B cell (primary cell): ENCODE measurements at regions not wholly inside any gene's neighbourhood (a gene's known extent, or its start where the extent isn't known, plus 50 kb on each side); places are given as distances from the start of the nearest gene placed in this dataset.

Experiments
- ATAC-seq: fragments of 200-7000 bp; cut with Tn5 transposase; one replicate; pipeline ENCODE4 v1.10.0; 2021; ENCODE audit warnings: low read depth, mild to moderate bottlenecking, moderate number of reproducible peaks, moderate library complexity
- CTCF ChIA-PET: fragments of 350-600 bp; sonication (Branson Sonifier 250); formaldehyde crosslinking; loops from one replicate; lab custom pipeline; 2021; ENCODE audit warnings: antibody characterized with exemption, inconsistent platforms; lab: Charles Lee
- POLR2A ChIA-PET: fragments of 350-600 bp; sonication (Branson Sonifier 250); formaldehyde crosslinking; loops from one replicate; lab custom pipeline; 2021; ENCODE audit warnings: antibody characterized with exemption; lab: Charles Lee
- DNase-seq: peaks from one replicate; pipeline ENCODE4 v3.0.0; 2013
- H2AFZ ChIP-seq: 2 replicates; pipeline ENCODE4 v1.6.1; 2012; ENCODE audit warnings: mild to moderate bottlenecking, low read depth, low read length; ENCODE audit not compliant: insufficient read depth, poor library complexity, severe bottlenecking
- H3K27ac ChIP-seq, 2 donors: 1 replicate in 1 of 2; 2 replicates in 1 of 2; pipeline ENCODE4 v1.5.1; 2012 to 2013; ENCODE audit warnings: low read length in 2 of 2, mild to moderate bottlenecking in 2 of 2, moderate library complexity in 1 of 2
- H3K27me3 ChIP-seq, 4 experiments: fragments of 200-600 bp in 1 of 4; sonication (generic) in 1 of 4; replicated peaks in 1 of 4; 1 replicate in 2 of 4; 2 replicates in 2 of 4; pipeline versions ENCODE4 v1.6.1 to v1.7.0; 2013 to 2016; ENCODE audit warnings: low read length in 3 of 4, mild to moderate bottlenecking in 2 of 4, mixed read lengths in 1 of 4, moderate library complexity in 1 of 4; ENCODE audit not compliant: insufficient read depth in 4 of 4, control insufficient read depth in 3 of 4; ENCODE audit errors: control extremely low read depth in 1 of 4
- H3K36me3 ChIP-seq, 2 experiments: replicated peaks in 1 of 2; 1 replicate in 1 of 2; 2 replicates in 1 of 2; pipeline versions ENCODE4 v1.6.1 to v1.7.1; 2013; ENCODE audit warnings: low read length in 1 of 2; ENCODE audit not compliant: insufficient read depth in 2 of 2, control insufficient read depth in 1 of 2; ENCODE audit errors: control extremely low read depth in 1 of 2, extremely low read depth in 1 of 2
- H3K4me1 ChIP-seq, 2 donors: fragments of 200-600 bp in 1 of 2; sonication (generic) in 1 of 2; 1 replicate in 1 of 2; 2 replicates in 1 of 2; pipeline versions ENCODE4 v1.5.1 to v1.6.1; 2013 to 2017; ENCODE audit warnings: low read length in 2 of 2; ENCODE audit not compliant: control insufficient read depth in 2 of 2, insufficient read depth in 2 of 2
- H3K4me2 ChIP-seq: replicated peaks from 2 replicates; pipeline ENCODE3; 2012; ENCODE audit warnings: mild to moderate bottlenecking, low read depth, low read length; ENCODE audit not compliant: poor library complexity, severe bottlenecking
- H3K4me3 ChIP-seq, 5 experiments: fragments of 200-600 bp in 1 of 5; sonication (generic) in 1 of 5; 1 replicate in 3 of 5; 2 replicates in 2 of 5; pipeline versions ENCODE4 v1.5.1 to v1.7.0; 2011 to 2016; ENCODE audit warnings: low read length in 4 of 5, mild to moderate bottlenecking in 4 of 5, low read depth in 2 of 5, control low read depth in 1 of 5, moderate library complexity in 1 of 5; ENCODE audit not compliant: insufficient read depth in 1 of 5; ENCODE audit errors: control extremely low read depth in 1 of 5, extremely low read depth in 1 of 5
- H3K79me2 ChIP-seq: fragments of 200-600 bp; sonication (generic); one replicate; pipeline ENCODE4 v1.6.0; 2016; ENCODE audit warnings: low read length; ENCODE audit not compliant: control insufficient read depth, insufficient read depth
- H3K9ac ChIP-seq: fragments of 200-600 bp; sonication (generic); 2 replicates; pipeline ENCODE4 v1.6.1; 2017; ENCODE audit warnings: mild to moderate bottlenecking, low read length, moderate library complexity
- H3K9me3 ChIP-seq, 3 donors: one replicate each; pipeline versions ENCODE4 v1.6.1 to v1.7.1; 2013; ENCODE audit warnings: low read length in 2 of 3; ENCODE audit not compliant: control insufficient read depth in 2 of 3, insufficient read depth in 1 of 3; ENCODE audit errors: control extremely low read depth in 1 of 3
- H4K20me1 ChIP-seq: 2 replicates; pipeline ENCODE4 v1.6.0; 2012; ENCODE audit warnings: mild to moderate bottlenecking, low read length; ENCODE audit not compliant: insufficient read depth, control insufficient read depth, poor library complexity, severe bottlenecking
- H3K27ac Mint-ChIP-seq: one replicate; pipeline ENCODE4 v1.8.0; 2021; ENCODE audit warnings: mixed read lengths
- H3K27me3 Mint-ChIP-seq: one replicate; pipeline ENCODE4 v1.8.0; 2021; ENCODE audit warnings: mixed read lengths
- H3K4me1 Mint-ChIP-seq: one replicate; pipeline ENCODE4 v1.8.0; 2021; ENCODE audit warnings: mixed read lengths
- H3K4me3 Mint-ChIP-seq: one replicate; pipeline ENCODE4 v1.8.0; 2021; ENCODE audit warnings: mixed read lengths
- H3K9me3 Mint-ChIP-seq: one replicate; pipeline ENCODE4 v1.8.0; 2022; ENCODE audit warnings: mixed read lengths; ENCODE audit not compliant: insufficient read depth
- EZH2 ChIP-seq: IDR thresholded peaks from 2 replicates; pipeline ENCODE4 v1.6.1; 2012; ENCODE audit warnings: borderline replicate concordance, low read depth, mild to moderate bottlenecking, moderate library complexity, low read length; ENCODE audit not compliant: insufficient read depth, poor library complexity, severe bottlenecking
- WGBS: methylation state at CpG from one replicate; pipeline ENCODE4 v1.1.5; 2013; ENCODE audit warnings: missing lambda C conversion rate; ENCODE audit not compliant: insufficient coverage; 5-methylcytosine and 5-hydroxymethylcytosine counted together
- intact Hi-C: fragments of 100-400 bp; cut with micrococcal nuclease; formaldehyde crosslinking; loops from one replicate; pipeline ENCODE4 v1.10.0; 2022
- TF ChIP-seq, protein P1 (sequence below): fragments of 200-600 bp; IDR thresholded peaks from one replicate; pipeline ENCODE4 v1.8.0; 2022; ENCODE audit warnings: antibody characterized with exemption, mild to moderate bottlenecking

DNA sequence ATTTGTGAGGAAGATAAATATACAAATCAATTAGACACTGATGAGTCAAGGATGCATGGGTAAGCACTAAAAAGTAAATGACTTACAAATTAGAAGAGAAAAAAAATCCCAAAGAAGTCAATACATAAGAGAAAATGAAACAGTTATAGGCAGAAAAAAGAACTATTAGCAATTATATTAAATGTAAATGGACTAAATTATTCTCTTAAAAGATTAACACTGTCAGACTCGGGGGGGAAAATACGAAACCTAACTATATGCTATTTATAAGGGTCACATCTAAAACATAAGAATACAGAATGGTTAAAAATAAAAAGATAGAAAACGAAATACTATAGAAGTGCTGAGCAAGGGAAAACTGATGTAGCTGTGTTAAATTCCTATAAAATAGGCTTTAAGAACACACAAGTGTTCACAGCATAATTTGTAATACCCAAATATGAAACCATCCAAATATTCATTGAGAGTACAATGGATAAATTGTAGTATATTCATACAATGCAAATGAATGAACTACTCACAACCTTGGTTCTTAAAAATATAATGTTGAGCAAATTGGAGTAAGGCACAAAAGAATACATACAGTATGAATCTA, 67.1 kb upstream of the SH3PXD2B start:
- POLR2A ChIA-PET = no interaction called here
- Histone ChIP-seq H3K4me3 (no peak overlapping the region), H4K20me1 (no peaks in the 10 kb centered on the region), H3K79me2 (no peaks in the 10 kb centered on the region), H3K4me1 (no peaks in the 10 kb centered on the region), H3K27ac (no peak overlapping the region), H3K27me3 (no peaks in the 10 kb centered on the region), H3K9me3 (peaks cover 0 to 14% (median 1%) of the 10 kb centered on the region in 3 donors), H3K4me2 (no peak overlapping the region), H3K9ac (no peak overlapping the region), H3K36me3 (no peaks in the 10 kb centered on the region), H2AFZ (no peak overlapping the region)
- Mint-ChIP-seq H3K4me3 (no peak overlapping the region), H3K4me1 (no peaks in the 10 kb centered on the region), H3K9me3 (peaks cover 9% of the 10 kb centered on the region), H3K27me3 (peaks cover 9% of the 10 kb centered on the region), H3K27ac (no peak overlapping the region)
- CTCF ChIA-PET = no interaction called here
- no peak for TF ChIP-seq EZH2
- TF ChIP-seq, protein P1, sequence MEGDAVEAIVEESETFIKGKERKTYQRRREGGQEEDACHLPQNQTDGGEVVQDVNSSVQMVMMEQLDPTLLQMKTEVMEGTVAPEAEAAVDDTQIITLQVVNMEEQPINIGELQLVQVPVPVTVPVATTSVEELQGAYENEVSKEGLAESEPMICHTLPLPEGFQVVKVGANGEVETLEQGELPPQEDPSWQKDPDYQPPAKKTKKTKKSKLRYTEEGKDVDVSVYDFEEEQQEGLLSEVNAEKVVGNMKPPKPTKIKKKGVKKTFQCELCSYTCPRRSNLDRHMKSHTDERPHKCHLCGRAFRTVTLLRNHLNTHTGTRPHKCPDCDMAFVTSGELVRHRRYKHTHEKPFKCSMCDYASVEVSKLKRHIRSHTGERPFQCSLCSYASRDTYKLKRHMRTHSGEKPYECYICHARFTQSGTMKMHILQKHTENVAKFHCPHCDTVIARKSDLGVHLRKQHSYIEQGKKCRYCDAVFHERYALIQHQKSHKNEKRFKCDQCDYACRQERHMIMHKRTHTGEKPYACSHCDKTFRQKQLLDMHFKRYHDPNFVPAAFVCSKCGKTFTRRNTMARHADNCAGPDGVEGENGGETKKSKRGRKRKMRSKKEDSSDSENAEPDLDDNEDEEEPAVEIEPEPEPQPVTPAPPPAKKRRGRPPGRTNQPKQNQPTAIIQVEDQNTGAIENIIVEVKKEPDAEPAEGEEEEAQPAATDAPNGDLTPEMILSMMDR = no peak
- ATAC-seq (no peak), DNase-seq (no peak)
- intact Hi-C loops = no loop called here
- WGBS = no CpG with 5 or more reads among the region's 3 CpGs

DNA sequence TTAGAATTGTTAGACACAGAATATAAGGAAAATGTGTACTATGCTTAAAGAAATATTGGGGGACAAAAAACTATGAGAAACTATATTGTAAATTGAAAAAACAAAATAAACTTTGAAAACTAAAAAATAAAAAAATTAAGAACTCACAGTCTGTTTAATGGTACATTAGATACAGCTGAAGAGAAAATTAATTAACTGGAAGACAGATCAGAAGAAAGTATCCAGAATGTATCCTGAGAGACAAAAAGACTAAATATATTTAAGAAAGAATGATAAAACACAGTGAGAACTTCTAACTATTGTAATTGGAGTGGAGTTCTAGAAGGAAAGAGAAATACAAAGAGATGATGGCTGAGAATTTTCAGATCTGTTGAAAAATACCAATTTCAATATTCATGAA, 57.6 kb upstream of the SH3PXD2B start:
- H3K4me3 ChIP-seq = no peak overlapping the region
- H2AFZ ChIP-seq = no peak overlapping the region
- no peak for ATAC-seq
- Mint-ChIP-seq H3K27me3 (peaks cover 46% of the 10 kb centered on the region), H3K9me3 (peaks cover 5% of the 10 kb centered on the region), H3K4me3 (no peak overlapping the region), H3K4me1 (no peaks in the 10 kb centered on the region), H3K27ac (no peak overlapping the region)
- H3K9ac ChIP-seq = no peak overlapping the region
- peaks cover 0 to 14% (median 0%) of the 10 kb centered on the region in 4 experiments for H3K27me3 ChIP-seq
- DNase-seq = no peak
- H4K20me1 ChIP-seq = no peaks in the 10 kb centered on the region
- no peak for TF ChIP-seq EZH2
- TF ChIP-seq, protein P1 = no peak
- H3K79me2 ChIP-seq = no peaks in the 10 kb centered on the region
- no peak overlapping the region for H3K4me2 ChIP-seq
- POLR2A ChIA-PET = no interaction called here
- H3K9me3 ChIP-seq = peaks cover 4 to 21% (median 10%) of the 10 kb centered on the region in 3 donors
- H3K27ac ChIP-seq = no peak overlapping the region
- CTCF ChIA-PET = no interaction called here
- no peaks in the 10 kb centered on the region for H3K4me1 ChIP-seq
- intact Hi-C loops = no loop called here
- no peaks in the 10 kb centered on the region for H3K36me3 ChIP-seq
